OCI-LY1 (cell line): ENCODE measurements at regions not wholly inside any gene's neighbourhood (a gene's known extent, or its start where the extent isn't known, plus 50 kb on each side); places are given as distances from the start of the nearest gene placed in this dataset.

ENCODE experiments used
- H2AFZ ChIP-seq: fragments of 200-600 bp; sonication (generic), shearing (Covaris generic); 2 replicates; pipeline ENCODE4 v1.6.0; 2014; ENCODE audit warnings: antibody characterized with exemption, mild to moderate bottlenecking, low read length
- H3F3A ChIP-seq: fragments of 200-600 bp; sonication (generic), shearing (Covaris generic); 2 replicates; pipeline ENCODE4 v1.6.0; 2014; ENCODE audit warnings: mild to moderate bottlenecking, antibody characterized with exemption, low read length, moderate library complexity; ENCODE audit not compliant: insufficient read depth
- H3K27ac ChIP-seq: fragments of 200-600 bp; sonication (generic); 2 replicates; pipeline ENCODE4 v1.5.1; 2014; ENCODE audit warnings: low read length, mixed run types, mild to moderate bottlenecking, low read depth; ENCODE audit not compliant: poor library complexity, severe bottlenecking
- H3K27me3 ChIP-seq: fragments of 200-600 bp; sonication (generic); 2 replicates; pipeline ENCODE4 v1.6.0; 2014; ENCODE audit warnings: antibody characterized with exemption, mild to moderate bottlenecking, low read length, moderate library complexity; ENCODE audit not compliant: insufficient read depth
- H3K36me3 ChIP-seq: fragments of 200-600 bp; sonication (generic); 2 replicates; pipeline ENCODE4 v1.6.1; 2014; ENCODE audit warnings: mild to moderate bottlenecking, antibody characterized with exemption, low read length, moderate library complexity, mixed read lengths; ENCODE audit not compliant: insufficient read depth
- H3K4me1 ChIP-seq: fragments of 200-600 bp; sonication (generic); 2 replicates; pipeline ENCODE4 v1.5.1; 2014; ENCODE audit warnings: mild to moderate bottlenecking, low read length, moderate library complexity; ENCODE audit not compliant: insufficient read depth, severe bottlenecking
- H3K4me2 ChIP-seq: fragments of 200-600 bp; sonication (generic), shearing (Covaris generic); 2 replicates; pipeline ENCODE4 v1.6.1; 2014; ENCODE audit warnings: low read length
- H3K4me3 ChIP-seq: fragments of 200-600 bp; sonication (generic); 2 replicates; pipeline ENCODE4 v1.5.1; 2014; ENCODE audit warnings: low read length, low read depth, mild to moderate bottlenecking, mixed read lengths; ENCODE audit not compliant: poor library complexity, severe bottlenecking
- H3K79me2 ChIP-seq: fragments of 200-600 bp; shearing (Covaris generic); 2 replicates; pipeline ENCODE4 v1.6.1; 2016; ENCODE audit warnings: mixed run types, low read length, mixed read lengths; ENCODE audit not compliant: insufficient read depth
- H3K9ac ChIP-seq: fragments of 200-600 bp; sonication (generic), shearing (Covaris generic); 2 replicates; pipeline ENCODE4 v1.6.1; 2014; ENCODE audit warnings: mild to moderate bottlenecking, low read length, mixed read lengths
- H3K9me2 ChIP-seq: fragments of 200-600 bp; sonication (generic), shearing (Covaris generic); 2 replicates; pipeline ENCODE4 v1.6.1; 2014; ENCODE audit warnings: low read depth, mild to moderate bottlenecking, low read length, mixed read lengths
- H3K9me3 ChIP-seq: fragments of 200-600 bp; shearing (Covaris generic); 2 replicates; pipeline ENCODE4 v1.6.1; 2014; ENCODE audit warnings: low read length, mixed read lengths
- H4K20me1 ChIP-seq: fragments of 200-600 bp; sonication (generic), shearing (Covaris generic); 2 replicates; pipeline ENCODE4 v1.6.0; 2016; ENCODE audit warnings: mild to moderate bottlenecking, low read length; ENCODE audit not compliant: insufficient read depth
- EZH2 ChIP-seq: fragments of 200-600 bp; sonication (generic), shearing (Covaris generic); IDR thresholded peaks from 2 replicates; pipeline ENCODE4 v1.8.0; 2017; ENCODE audit warnings: borderline replicate concordance, mixed run types, mild to moderate bottlenecking, antibody characterized with exemption, low read length, moderate library complexity, mixed read lengths
- TF ChIP-seq, protein P1 (sequence below): fragments of 200-600 bp; sonication (generic), shearing (Covaris generic); IDR thresholded peaks from 2 replicates; pipeline ENCODE4 v1.5.1; 2017; ENCODE audit warnings: mild to moderate bottlenecking, antibody characterized with exemption, low read length, moderate library complexity, mixed read lengths

DNA sequence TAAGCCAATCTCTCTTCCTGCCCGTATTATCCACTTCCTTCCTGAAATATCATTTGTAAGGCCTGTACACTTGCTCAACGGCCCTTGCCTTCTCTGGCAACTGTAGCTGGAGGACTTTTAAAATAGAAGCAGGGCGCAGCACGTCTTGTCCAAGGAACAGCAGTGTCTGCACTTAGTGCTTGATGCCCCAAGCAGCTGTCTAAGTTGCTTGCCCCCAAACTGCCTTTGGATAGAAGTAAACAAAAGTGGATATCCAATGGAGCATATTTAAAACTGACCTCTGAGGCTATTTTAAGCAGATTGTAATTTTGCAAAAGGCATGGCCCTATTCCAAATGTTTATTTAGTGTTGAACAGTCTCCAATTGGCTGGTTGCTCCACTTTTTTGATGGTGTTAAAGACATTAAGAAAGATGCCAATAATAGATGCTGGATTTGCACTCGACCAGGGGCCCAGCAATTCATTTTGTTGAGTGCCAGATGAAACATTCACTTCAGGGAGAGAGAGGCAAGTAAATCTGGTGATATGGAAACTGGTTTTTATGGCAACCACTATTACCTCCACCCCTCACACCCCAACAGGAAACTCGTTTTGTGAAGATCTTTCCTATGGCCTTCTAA, 526.8 kb upstream of the TBL1XR1 start:
- no peak overlapping the region for H3K4me2 ChIP-seq
- no peaks in the 10 kb centered on the region for H3K9me3 ChIP-seq
- no peaks in the 10 kb centered on the region for H3F3A ChIP-seq
- H2AFZ ChIP-seq, result no peak overlapping the region
- H3K36me3 ChIP-seq, result no peaks in the 10 kb centered on the region
- H3K4me3 ChIP-seq, result no peak overlapping the region
- H3K4me1 ChIP-seq, result no peaks in the 10 kb centered on the region
- no peak for TF ChIP-seq EZH2
- TF ChIP-seq, protein P1, sequence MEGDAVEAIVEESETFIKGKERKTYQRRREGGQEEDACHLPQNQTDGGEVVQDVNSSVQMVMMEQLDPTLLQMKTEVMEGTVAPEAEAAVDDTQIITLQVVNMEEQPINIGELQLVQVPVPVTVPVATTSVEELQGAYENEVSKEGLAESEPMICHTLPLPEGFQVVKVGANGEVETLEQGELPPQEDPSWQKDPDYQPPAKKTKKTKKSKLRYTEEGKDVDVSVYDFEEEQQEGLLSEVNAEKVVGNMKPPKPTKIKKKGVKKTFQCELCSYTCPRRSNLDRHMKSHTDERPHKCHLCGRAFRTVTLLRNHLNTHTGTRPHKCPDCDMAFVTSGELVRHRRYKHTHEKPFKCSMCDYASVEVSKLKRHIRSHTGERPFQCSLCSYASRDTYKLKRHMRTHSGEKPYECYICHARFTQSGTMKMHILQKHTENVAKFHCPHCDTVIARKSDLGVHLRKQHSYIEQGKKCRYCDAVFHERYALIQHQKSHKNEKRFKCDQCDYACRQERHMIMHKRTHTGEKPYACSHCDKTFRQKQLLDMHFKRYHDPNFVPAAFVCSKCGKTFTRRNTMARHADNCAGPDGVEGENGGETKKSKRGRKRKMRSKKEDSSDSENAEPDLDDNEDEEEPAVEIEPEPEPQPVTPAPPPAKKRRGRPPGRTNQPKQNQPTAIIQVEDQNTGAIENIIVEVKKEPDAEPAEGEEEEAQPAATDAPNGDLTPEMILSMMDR, result no peak
- no peak overlapping the region for H3K27ac ChIP-seq
- H3K79me2 ChIP-seq, result no peaks in the 10 kb centered on the region
- no peaks in the 10 kb centered on the region for H3K9me2 ChIP-seq
- no peaks in the 10 kb centered on the region for H3K27me3 ChIP-seq
- no peaks in the 10 kb centered on the region for H4K20me1 ChIP-seq
- no peak overlapping the region for H3K9ac ChIP-seq

DNA sequence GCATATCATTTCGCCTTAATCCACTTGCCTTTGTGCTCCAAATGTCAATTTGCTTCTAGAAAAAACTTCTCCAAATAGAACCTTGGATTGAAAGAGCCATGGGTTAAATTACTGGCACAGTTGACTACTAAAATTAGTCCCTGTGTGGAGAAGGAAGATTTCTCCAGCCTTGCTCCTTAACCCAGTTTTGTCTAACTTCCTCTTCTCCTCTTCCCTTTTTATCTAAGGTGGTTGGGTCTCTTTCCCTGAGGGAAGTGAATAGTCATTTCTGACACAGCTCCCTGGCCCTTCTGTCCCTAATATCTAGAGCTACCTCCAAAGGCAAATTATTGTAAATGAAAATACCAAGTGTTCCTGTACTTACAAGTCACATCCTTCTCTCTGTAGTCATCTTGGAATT, 527.9 kb upstream of the TBL1XR1 start:
- H3K27ac ChIP-seq, result no peak overlapping the region
- H2AFZ ChIP-seq, result no peak overlapping the region
- no peaks in the 10 kb centered on the region for H3K4me1 ChIP-seq
- no peak overlapping the region for H3K4me3 ChIP-seq
- H3K9me3 ChIP-seq, result no peaks in the 10 kb centered on the region
- no peaks in the 10 kb centered on the region for H3K27me3 ChIP-seq
- H3K4me2 ChIP-seq, result no peak overlapping the region
- H3K36me3 ChIP-seq, result no peaks in the 10 kb centered on the region
- no peak overlapping the region for H3K9ac ChIP-seq
- no peaks in the 10 kb centered on the region for H4K20me1 ChIP-seq
- no peaks in the 10 kb centered on the region for H3F3A ChIP-seq
- no peaks in the 10 kb centered on the region for H3K79me2 ChIP-seq
- no peaks in the 10 kb centered on the region for H3K9me2 ChIP-seq
- no peak for TF ChIP-seq EZH2
- TF ChIP-seq, protein P1, result no peak

DNA sequence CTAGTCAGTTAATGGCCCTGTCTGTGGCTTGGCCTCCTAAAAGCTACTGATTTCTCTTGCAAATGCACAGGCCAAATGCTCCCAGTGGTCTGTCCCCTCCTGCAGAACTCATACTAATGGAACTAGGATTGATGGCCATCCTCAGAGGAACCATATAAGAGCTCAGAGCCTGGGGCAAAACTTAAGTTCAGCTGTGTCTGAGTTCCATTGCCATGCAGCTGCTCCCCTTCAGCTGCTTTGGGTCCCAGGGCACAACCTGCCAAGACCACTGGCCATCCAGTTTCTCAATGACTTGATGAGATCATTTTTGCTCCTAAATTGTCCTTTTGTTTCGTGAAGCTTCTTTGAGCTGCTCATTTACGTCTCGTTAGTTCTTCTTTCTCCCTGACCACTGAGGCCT, 529.5 kb upstream of the TBL1XR1 start:
- TF ChIP-seq, protein P1, result no peak
- no peak for TF ChIP-seq EZH2
- Histone ChIP-seq H3K79me2 (no peaks in the 10 kb centered on the region), H3K27ac (no peak overlapping the region), H4K20me1 (no peaks in the 10 kb centered on the region), H3K4me1 (no peaks in the 10 kb centered on the region), H3K4me3 (no peak overlapping the region), H3K9me2 (no peaks in the 10 kb centered on the region), H3K27me3 (no peaks in the 10 kb centered on the region), H3F3A (no peaks in the 10 kb centered on the region), H3K4me2 (no peak overlapping the region), H3K9me3 (no peaks in the 10 kb centered on the region), H3K36me3 (no peaks in the 10 kb centered on the region), H2AFZ (no peak overlapping the region), H3K9ac (no peak overlapping the region)
